ENCODE measurements at regions not wholly inside any gene's neighbourhood (a gene's known extent, or its start where the extent isn't known, plus 50 kb on each side); places are given as distances from the start of the nearest gene placed in this dataset.

DNA sequence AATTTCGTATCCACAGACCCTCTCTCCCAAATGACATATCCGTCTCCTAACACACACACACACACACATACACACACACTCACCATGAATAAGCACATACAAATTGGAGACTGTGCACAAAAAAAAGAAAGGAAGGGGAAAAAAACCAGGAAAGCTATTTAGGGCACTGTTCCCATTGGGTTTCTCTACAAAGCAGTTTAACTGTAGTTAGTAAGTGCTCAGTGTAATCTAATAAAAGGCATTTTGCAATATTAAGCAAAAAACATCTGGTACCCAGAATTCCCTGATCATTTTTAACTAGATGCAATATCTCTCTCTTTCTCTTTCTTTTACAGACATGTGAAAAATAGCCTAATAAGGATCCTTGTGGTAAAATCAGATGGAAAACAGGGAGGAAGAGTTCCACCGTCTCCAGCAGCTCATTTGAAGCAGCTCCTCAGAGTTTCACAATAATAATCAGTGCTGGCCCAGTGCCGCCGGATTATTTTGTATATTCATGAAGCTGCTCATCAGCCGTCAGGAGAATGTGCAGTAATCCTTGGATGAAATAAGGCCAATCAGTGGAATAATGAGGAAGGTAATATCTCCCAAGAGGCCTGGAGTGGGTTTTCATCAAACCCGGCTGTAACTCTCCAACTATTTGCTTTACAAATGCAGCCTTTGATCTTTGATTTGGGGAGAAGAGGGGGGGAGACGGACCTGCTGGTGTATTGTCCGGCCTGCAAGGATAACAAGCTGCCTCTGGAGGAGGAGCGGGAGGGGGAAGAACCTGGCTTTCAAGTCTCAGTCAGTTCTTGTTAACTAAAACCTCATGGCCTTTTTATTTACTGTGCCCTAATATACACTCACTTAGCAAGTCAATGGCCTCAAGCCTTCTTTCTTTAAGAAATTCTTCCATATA, 227.6 kb upstream of the SMIM21 start:
- DNase-seq = no peak

GRCh38 chr18:75654386-75654785, 226.9 kb upstream of the SMIM21 start:
- no peak for DNase-seq

DNA sequence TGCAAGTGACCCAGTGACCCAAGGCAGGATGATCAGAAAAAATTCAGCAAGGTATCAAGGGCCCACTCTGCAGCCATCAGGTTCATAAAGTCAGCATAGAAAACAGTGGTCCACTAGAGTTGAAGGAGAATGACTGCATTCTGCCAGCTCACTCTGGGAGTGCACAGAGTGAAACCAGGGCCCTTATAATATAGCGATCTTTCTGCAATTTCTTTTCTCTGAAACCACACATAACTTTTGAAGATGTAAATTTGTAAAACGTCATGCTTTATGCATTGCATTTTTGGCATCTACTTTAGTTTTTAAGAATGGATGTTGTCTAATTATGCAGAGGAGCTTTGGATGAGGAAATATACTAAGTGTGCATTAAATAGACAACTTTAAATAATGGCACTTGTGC, 225.0 kb upstream of the SMIM21 start:
- DNase-seq = no peak

DNA sequence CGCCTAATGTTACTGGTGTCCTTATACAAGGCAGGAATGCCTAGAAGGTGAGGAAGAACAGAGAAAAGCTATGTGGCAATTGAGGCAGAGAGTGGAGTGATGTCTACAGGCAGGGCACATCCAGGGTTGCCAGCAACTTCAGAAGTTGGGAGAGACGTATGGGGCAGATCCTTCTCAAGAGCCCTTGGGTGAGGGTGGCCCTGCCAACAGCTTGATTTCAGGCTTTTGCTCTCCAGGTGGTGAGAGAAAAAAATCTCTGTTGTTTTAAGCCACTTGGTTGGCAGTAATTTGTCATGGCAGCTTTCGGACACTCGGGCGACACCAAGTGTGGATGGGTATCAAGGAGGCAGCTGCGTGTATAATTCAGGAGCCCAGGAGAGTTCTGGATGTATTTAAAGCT, 217.4 kb upstream of the SMIM21 start:
- DNase-seq = no peak

GRCh38 chr18:75643083-75643482, 215.6 kb upstream of the SMIM21 start:
- DNase-seq = no peak

GRCh38 chr18:75639472-75639831, 211.9 kb upstream of the SMIM21 start:
- no peak for DNase-seq

GRCh38 chr18:75638776-75639471, 211.4 kb upstream of the SMIM21 start:
- DNase-seq = no peak

DNA sequence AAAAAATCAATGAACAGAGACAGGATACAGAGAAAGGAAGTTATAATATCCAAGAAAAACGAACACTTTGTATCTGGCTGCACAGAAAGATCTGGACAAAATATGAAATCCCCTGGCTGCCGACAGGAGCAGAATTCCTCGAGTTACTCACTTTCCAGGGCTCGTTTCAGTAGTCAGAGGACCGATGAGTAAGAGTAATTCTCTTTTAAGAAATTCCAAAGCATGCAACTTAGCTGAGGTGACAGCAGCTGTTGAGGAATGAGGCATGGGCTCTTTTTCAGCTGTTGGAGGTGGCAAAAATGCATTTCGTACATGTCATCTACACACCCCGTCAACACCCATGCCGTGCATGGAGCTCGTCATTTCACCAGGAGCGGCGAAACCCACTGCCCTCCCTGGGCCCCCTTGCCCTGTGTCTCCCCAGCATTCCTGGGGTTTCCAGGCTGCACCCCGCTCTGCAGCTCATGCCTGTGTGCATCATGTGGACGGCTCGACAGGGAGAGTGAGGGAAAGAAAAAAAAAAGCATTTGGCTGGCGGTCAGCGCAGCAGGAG, 210.8 kb upstream of the SMIM21 start:
- no peak for DNase-seq

GRCh38 chr18:75635096-75635495, 207.6 kb upstream of the SMIM21 start:
- no peak for DNase-seq

DNA sequence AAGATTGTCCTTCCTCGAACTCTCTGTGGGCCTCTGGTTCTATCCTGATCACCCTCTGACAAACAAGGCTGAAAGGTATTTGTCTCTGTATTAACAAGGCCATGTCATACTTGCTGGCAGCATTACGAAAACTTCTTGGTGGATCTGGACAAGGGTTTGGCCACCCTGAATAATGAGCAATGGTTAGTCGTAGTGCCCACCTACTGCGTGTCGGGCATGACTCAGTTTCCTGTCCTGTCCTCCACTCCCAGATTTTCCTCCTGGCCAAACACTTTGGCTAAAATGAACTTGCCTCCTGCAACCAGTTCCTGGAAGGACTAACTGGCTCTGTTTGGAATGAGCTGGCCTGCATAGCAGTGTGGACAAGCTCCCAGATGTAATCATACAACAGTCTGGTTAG, 198.5 kb upstream of the SMIM21 start:
- DNase-seq = no peak

- no peak for DNase-seq
Measured at GRCh38 chr18:75624869-75625268, 197.4 kb upstream of the SMIM21 start.

GRCh38 chr18:75621818-75622217, 194.3 kb upstream of the SMIM21 start:
- no peak for DNase-seq

DNA sequence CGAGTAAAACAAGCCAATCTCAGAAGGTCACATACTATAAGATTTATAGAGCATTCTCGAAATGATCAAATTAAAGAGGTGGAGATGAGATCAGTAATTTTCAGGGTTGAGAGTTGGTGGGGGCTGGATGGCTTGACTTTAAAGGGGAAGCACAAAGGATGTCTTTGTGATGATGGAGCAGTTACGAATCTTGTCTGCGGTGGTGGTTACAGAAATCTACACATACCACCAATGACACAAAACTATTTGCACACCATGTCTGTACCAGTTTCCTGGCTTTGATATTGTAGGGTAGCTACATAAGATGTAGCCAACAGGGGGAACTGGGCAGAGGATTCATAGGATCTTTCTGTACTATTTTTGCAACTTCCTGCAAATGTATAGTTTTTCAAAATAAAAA, 190.6 kb upstream of the SMIM21 start:
- DNase-seq = no peak

DNA sequence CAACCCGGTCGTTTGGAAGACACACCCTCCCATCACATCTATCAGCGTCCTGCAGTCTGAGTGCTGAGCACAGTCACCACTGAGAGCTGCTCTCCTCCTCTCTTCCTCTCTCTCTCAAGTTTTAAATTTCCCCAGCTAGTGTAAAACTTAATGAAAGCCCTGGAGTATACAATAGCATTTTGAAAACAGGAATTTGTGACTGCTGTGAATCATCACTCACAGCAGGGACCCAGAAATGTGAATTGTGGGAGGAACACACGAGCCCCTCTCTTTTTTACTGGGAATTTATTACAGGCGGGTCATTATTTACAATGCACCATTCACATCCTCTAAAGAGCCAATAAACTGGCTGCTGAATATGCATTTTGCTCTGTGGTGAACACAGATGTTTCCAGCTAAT, 185.0 kb upstream of the SMIM21 start:
- peak in 1 of 2 experiments; percentile 10 for DNase-seq

DNA sequence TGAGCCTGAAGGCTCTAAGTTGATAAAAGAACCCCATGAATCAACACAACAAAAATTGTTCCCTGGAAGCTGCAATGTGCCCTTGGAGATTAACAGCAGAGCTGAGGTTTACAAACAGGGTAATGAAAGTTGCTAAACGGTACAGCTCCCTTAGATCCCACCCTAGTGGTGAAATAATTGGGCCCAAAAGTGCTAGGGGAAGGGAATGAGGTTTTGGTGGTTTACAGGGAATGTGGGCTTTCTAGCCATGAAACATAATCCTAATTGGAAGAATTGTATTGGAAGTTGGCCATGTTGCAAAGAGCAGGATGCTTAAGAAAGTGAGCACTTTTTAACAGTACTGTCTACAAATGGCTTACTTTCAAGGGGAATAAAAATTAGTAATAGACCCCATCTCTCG, 180.2 kb upstream of the SMIM21 start:
- no peak for DNase-seq

GRCh38 chr18:75592527-75592926, 165.0 kb upstream of the SMIM21 start:
- no peak for DNase-seq

DNA sequence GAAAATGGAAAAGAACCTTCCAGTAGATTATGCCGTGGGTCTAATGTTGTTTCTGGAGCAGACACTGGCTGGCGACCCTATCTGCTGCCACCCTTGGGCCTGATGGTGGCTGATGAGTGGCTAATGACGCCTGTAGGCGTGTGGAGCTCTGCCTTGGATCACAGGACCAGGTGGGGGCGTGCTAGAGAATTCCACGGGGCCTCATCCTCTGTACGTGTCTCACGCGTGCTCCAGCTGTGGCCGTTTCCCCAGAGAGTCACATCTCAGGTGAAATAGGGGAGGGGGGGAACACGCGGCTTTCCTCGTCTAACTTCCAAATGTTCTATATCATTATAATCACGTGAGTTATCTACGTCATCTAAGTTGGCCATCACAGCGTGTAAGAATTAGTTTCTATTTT, 160.9 kb upstream of the SMIM21 start:
- no peak for DNase-seq

- no peak for DNase-seq
Measured at GRCh38 chr18:75587131-75587530, 159.6 kb upstream of the SMIM21 start.

DNA sequence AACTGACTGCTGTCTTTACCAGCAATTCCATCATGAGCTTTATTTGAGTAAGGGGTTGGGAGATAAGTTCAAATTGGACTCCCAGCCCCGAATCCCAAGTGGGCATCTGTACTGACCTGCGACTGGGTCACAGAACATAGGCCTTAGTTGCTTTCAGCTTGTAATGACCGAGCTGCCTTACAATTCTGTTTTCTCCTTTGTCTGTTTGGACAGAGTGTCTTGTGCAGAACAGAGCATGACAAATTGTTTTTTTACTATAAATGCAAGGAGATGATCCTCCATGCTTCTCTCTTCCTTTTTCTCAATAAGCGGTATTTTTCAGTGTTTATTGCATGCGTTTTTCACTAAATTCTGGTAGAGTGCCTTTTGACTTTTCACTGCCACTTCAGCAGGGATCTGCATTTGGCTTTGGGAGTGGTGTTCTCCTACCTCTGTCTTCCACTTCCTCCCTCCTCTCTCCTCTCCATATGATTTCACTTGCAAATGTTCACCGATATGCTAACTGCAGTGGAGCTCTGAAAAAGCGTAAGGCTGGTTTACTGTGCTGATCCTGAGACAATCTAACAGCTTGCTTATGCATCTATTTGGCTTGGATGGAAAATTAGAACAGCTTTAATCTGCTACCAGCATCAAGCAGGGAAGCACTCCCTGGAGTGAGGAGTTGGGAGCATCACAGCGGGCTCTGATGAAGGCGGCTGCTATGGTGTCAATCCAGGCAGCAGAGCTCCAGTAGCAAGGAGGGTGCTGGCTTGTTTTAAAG, 158.8 kb upstream of the SMIM21 start:
- DNase-seq = no peak

- DNase-seq = no peak
Measured at GRCh38 chr18:75582940-75583339, 155.4 kb upstream of the SMIM21 start.

GRCh38 chr18:75582406-75582821, 154.9 kb upstream of the SMIM21 start:
- no peak for DNase-seq

- DNase-seq = no peak
Measured at GRCh38 chr18:75581336-75582131, 154.0 kb upstream of the SMIM21 start.

DNA sequence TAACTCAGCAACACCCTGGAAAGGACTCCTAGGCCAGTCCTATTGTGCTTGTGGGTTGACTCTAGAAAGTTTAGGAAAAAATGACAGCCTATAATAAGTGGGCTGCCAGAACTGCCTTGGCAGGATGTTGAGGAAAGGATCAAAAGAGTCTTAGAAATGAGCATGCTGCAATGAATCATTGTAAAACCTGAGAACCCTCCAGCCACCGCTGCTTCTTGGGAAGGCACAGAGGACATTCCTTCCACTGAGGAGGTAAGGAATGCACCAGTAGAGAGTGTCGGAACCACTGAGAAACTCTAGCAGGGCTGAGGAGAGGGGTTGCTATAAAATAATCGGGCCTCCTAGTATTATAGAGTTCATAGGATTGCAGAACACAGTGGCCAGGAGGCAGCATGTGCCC, 146.7 kb upstream of the SMIM21 start:
- no peak for DNase-seq
